Liver (tissue), 3 donors: ENCODE measurements at regions not wholly inside any gene's neighbourhood (a gene's known extent, or its start where the extent isn't known, plus 50 kb on each side); places are given as distances from the start of the nearest gene placed in this dataset.

Experiments
- CTCF ChIP-seq: fragments of 150-350 bp; IDR thresholded peaks from 2 replicates; pipeline ENCODE4 v1.5.1; 2017; ENCODE audit warnings: improper control_type of control experiment, low read depth, low read length; ENCODE audit not compliant: missing input control
- FOXA1 ChIP-seq: IDR thresholded peaks from 2 replicates; pipeline ENCODE4 v1.6.1; 2016; ENCODE audit warnings: antibody characterized with exemption
- REST ChIP-seq: IDR thresholded peaks from 2 replicates; pipeline ENCODE4 v1.6.1; 2016; ENCODE audit warnings: antibody characterized with exemption, mild to moderate bottlenecking
- SP1 ChIP-seq: IDR thresholded peaks from 2 replicates; pipeline ENCODE4 v1.6.1; 2018; ENCODE audit warnings: antibody characterized with exemption, mild to moderate bottlenecking
- YY1 ChIP-seq: IDR thresholded peaks from 2 replicates; pipeline ENCODE4 v1.6.1; 2016; ENCODE audit warnings: antibody characterized with exemption, mild to moderate bottlenecking
- donor health status: healthy.
- donor health status: healthy.

- no peak for TF ChIP-seq CTCF
- TF ChIP-seq YY1, result no peak
- no peak for TF ChIP-seq SP1
- TF ChIP-seq REST, result no peak
- no peak for TF ChIP-seq FOXA1
These were observed 799.8 kb downstream of the RAPGEF2 start for GRCh38 chr4:159902648-159903047.
